ENCODE measurements at regions not wholly inside any gene's neighbourhood (a gene's known extent, or its start where the extent isn't known, plus 50 kb on each side); places are given as distances from the start of the nearest gene placed in this dataset.

DNA sequence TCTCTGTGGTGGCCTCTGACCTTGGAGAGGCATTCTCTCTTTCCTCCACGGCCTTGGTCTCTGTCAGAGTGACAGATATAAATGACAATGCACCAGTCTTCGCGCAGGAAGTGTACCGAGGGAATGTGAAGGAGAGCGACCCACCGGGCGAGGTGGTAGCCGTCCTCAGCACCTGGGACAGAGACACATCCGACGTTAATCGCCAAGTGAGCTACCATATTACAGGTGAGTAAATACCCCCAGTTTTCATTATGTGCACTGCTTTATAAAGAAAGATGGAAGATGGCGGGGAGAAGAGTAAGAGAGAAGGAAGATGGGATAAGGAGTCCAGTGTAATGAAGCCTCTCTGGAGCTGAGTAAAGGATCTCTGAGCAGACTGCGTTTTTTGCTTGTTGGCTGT, 167.8 kb upstream of the MTNR1B start:
- Histone ChIP-seq H3K36me3 (no peaks in the 10 kb centered on the region), H3K4me3 (no peak overlapping the region), H3K27me3 (no peaks in the 10 kb centered on the region), H3K4me1 (no peaks in the 10 kb centered on the region), H3K9me3 (no peaks in the 10 kb centered on the region), H3K27ac (no peak overlapping the region)
- 87 to 89% methylated on average over 10 to 13 of the region's 13 CpGs for WGBS, 2 donors (ENCODE audit: low coverage in 1 of 2)
- intact Hi-C loops (cut with DNase I; ENCODE audit: low total_unique reads): no loop called here
- TF ChIP-seq, protein P1, sequence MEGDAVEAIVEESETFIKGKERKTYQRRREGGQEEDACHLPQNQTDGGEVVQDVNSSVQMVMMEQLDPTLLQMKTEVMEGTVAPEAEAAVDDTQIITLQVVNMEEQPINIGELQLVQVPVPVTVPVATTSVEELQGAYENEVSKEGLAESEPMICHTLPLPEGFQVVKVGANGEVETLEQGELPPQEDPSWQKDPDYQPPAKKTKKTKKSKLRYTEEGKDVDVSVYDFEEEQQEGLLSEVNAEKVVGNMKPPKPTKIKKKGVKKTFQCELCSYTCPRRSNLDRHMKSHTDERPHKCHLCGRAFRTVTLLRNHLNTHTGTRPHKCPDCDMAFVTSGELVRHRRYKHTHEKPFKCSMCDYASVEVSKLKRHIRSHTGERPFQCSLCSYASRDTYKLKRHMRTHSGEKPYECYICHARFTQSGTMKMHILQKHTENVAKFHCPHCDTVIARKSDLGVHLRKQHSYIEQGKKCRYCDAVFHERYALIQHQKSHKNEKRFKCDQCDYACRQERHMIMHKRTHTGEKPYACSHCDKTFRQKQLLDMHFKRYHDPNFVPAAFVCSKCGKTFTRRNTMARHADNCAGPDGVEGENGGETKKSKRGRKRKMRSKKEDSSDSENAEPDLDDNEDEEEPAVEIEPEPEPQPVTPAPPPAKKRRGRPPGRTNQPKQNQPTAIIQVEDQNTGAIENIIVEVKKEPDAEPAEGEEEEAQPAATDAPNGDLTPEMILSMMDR (IDR thresholded peaks at IDR 0.05): no peak
- no peak for TF ChIP-seq POLR2AphosphoS5 (IDR thresholded peaks at IDR 0.05)
- no peak for TF ChIP-seq POLR2A (IDR thresholded peaks at IDR 0.05)
- no peak for TF ChIP-seq EP300 (IDR thresholded peaks at IDR 0.05; ENCODE audit: low read depth)
- in situ Hi-C loops (cut with MboI; ENCODE audit: low pct_ligation_motif_present in 1 of 4, low pct_unique_long_range_greater_than_20kb in 1 of 4, low sequenced_read_pairs in 3 of 4): no loop called here
- DNase-seq: no peak

DNA sequence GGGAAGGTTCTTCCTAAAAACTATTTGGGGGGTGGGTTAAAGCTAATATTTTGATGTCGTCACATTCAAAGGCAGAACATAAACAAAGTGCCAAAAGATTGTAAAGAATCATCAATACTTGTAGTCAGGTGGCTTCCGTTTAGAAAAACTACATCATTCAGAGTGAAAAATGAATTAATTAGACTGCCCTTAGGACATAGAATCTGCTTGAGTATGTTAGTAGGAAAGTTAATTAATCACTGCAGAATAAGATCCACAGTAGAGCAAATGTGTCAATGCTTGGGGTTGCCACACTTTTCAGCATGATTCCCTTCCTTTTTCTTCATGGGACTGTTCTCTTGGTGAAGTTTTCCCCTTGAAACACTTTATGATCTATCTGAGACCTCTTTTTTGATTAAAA, 166.8 kb upstream of the MTNR1B start:
- intact Hi-C loops (cut with DNase I; ENCODE audit: low total_unique reads) (loop anchor here (1.0 kb wide), 1 partner anchor 22 kb away; no protein-coding TSS in a partner anchor), in situ Hi-C loops (cut with MboI; ENCODE audit: low pct_ligation_motif_present in 1 of 4, low pct_unique_long_range_greater_than_20kb in 1 of 4, low sequenced_read_pairs in 3 of 4) (no loop called here)
- Histone ChIP-seq H3K9me3 (no peaks in the 10 kb centered on the region), H3K4me1 (no peaks in the 10 kb centered on the region), H3K27me3 (no peaks in the 10 kb centered on the region), H3K36me3 (no peaks in the 10 kb centered on the region), H3K27ac (no peak overlapping the region), H3K4me3 (no peak overlapping the region)
- TF ChIP-seq EP300 (IDR thresholded peaks at IDR 0.05; ENCODE audit: low read depth) (no peak), POLR2AphosphoS5 (IDR thresholded peaks at IDR 0.05) (no peak), POLR2A (IDR thresholded peaks at IDR 0.05) (no peak)
- TF ChIP-seq, protein P1 (IDR thresholded peaks at IDR 0.05): no peak
- DNase-seq: no peak
- 70 to 86% methylated on average over 2 of the region's 2 CpGs for WGBS, 2 donors (ENCODE audit: low coverage in 1 of 2)

DNA sequence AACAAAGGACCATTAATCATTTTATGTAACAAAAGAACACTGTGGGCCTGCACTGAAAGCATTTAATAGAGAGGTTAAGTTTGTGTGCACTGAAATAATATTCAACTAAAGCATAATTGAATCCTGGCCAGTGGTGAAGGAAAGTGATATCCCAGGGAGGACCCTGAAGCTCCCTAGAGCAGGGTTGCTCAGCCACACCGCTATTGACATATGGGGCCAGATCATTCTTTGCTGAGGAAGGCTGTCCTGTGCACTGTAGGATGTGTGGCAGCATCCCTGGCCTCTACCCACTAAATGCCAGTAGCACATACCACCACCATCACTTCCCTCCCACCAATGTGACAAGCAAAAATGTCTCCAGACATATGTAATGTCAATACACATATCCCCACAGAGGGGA, 166.1 kb upstream of the MTNR1B start:
- no peak overlapping the region for H3K27ac ChIP-seq
- H3K9me3 ChIP-seq: no peaks in the 10 kb centered on the region
- 88% methylated on average over 1 of the region's 1 CpG; no CpG with 5 or more reads in 1 of the 2 donors for WGBS, 2 donors (ENCODE audit: low coverage in 1 of 2)
- no peak overlapping the region for H3K4me3 ChIP-seq
- H3K36me3 ChIP-seq: no peaks in the 10 kb centered on the region
- in situ Hi-C loops (cut with MboI; ENCODE audit: low pct_ligation_motif_present in 1 of 4, low pct_unique_long_range_greater_than_20kb in 1 of 4, low sequenced_read_pairs in 3 of 4): no loop called here
- no peak for DNase-seq
- H3K4me1 ChIP-seq: no peaks in the 10 kb centered on the region
- no peak for TF ChIP-seq POLR2AphosphoS5 (IDR thresholded peaks at IDR 0.05)
- no peak for TF ChIP-seq EP300 (IDR thresholded peaks at IDR 0.05; ENCODE audit: low read depth)
- TF ChIP-seq POLR2A (IDR thresholded peaks at IDR 0.05): no peak
- TF ChIP-seq, protein P1 (IDR thresholded peaks at IDR 0.05): no peak
- H3K27me3 ChIP-seq: no peaks in the 10 kb centered on the region
- intact Hi-C loops (cut with DNase I; ENCODE audit: low total_unique reads): loop anchor here (1.0 kb wide), 1 partner anchor 21 kb away; no protein-coding TSS in a partner anchor

DNA sequence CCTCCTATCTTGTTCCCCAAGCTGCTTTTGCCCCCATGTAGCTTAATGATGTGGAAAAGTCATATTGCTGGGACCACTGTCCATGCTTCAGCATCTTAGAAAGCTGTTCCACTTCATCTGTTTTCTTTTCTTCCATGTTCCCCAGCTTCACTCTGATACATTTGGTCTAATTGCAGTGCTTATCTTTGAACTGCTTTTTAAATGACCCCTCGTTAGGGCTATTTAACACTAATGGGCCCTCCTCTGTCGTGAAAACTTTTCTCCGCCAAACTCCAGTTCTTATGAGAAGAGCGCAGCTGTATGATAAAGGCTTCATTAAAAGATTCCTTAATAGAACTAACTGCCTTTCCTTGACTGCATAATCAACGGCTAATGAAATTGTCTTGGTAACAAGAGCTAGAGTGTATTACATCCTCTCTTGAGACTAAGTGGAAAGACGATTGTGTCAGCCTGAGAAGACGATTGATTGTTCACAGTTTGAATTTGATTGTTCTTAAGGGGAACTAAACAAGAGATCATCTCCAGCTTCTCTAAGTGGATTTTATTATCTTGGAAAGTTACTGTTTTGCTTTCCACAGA, 165.0 kb upstream of the MTNR1B start:
- intact Hi-C loops (cut with DNase I; ENCODE audit: low total_unique reads): no loop called here
- TF ChIP-seq, protein P1 (IDR thresholded peaks at IDR 0.05): no peak
- TF ChIP-seq EP300 (IDR thresholded peaks at IDR 0.05; ENCODE audit: low read depth): no peak
- TF ChIP-seq POLR2A (IDR thresholded peaks at IDR 0.05): no peak
- TF ChIP-seq POLR2AphosphoS5 (IDR thresholded peaks at IDR 0.05): no peak
- H3K27me3 ChIP-seq: no peaks in the 10 kb centered on the region
- no peaks in the 10 kb centered on the region for H3K4me1 ChIP-seq
- H3K36me3 ChIP-seq: no peaks in the 10 kb centered on the region
- no peaks in the 10 kb centered on the region for H3K9me3 ChIP-seq
- no peak for DNase-seq
- WGBS, 2 donors (ENCODE audit: low coverage in 1 of 2): 79 to 88% methylated on average over 7 of the region's 7 CpGs
- H3K4me3 ChIP-seq: no peak overlapping the region
- in situ Hi-C loops (cut with MboI; ENCODE audit: low pct_ligation_motif_present in 1 of 4, low pct_unique_long_range_greater_than_20kb in 1 of 4, low sequenced_read_pairs in 3 of 4): no loop called here
- H3K27ac ChIP-seq: no peak overlapping the region

Measured in transverse colon (tissue), 4 donors.